Tibial nerve (tissue), 4 donors: ENCODE measurements at regions not wholly inside any gene's neighbourhood (a gene's known extent, or its start where the extent isn't known, plus 50 kb on each side); places are given as distances from the start of the nearest gene placed in this dataset.

ENCODE experiments used
- DNase-seq, 2 donors: peaks; one replicate each; pipeline ENCODE4 v3.0.0-alpha.2; 2019; ENCODE audit warnings: low spot score in 2 of 2
- H3K27ac ChIP-seq, 4 donors: fragments of 200-600 bp; sonication (generic) in 3 of 4; one replicate each; pipeline ENCODE4 v1.5.1; 2017 to 2019; ENCODE audit warnings: mild to moderate bottlenecking in 1 of 4
- H3K27me3 ChIP-seq, 2 donors: fragments of 200-600 bp; sonication (generic) in 1 of 2; one replicate each; pipeline versions ENCODE4 v1.5.1 to v1.6.0; 2017 to 2019
- H3K36me3 ChIP-seq, 3 donors: fragments of 200-600 bp; sonication (generic); one replicate each; pipeline ENCODE4 v1.5.1; 2018 to 2019
- H3K4me1 ChIP-seq, 4 donors: fragments of 200-600 bp; sonication (generic) in 3 of 4; one replicate each; pipeline ENCODE4 v1.5.1; 2017 to 2019
- H3K4me3 ChIP-seq, 4 donors: fragments of 200-600 bp; sonication (generic) in 3 of 4; one replicate each; pipeline ENCODE4 v1.5.1; 2017 to 2019; ENCODE audit warnings: mild to moderate bottlenecking in 1 of 4, moderate library complexity in 1 of 4
- H3K9me3 ChIP-seq, 4 donors: fragments of 200-600 bp; sonication (generic) in 3 of 4; one replicate each; pipeline ENCODE4 v1.5.1; 2017 to 2019
- CTCF ChIP-seq, 5 experiments: fragments of 200-600 bp in 3 of 5; fragments of 450-650 bp in 2 of 5; sonication (generic) in 3 of 5; IDR thresholded peaks; one replicate each; pipeline ENCODE4 v1.5.1; 2016 to 2019; ENCODE audit warnings: antibody characterized with exemption in 5 of 5, mild to moderate bottlenecking in 3 of 5, moderate library complexity in 2 of 5
- EP300 ChIP-seq, 2 donors: sonication (generic); formaldehyde crosslinking; IDR thresholded peaks; one replicate each; pipeline ENCODE4 v1.6.1; 2017; ENCODE audit warnings: antibody characterized with exemption in 2 of 2, mild to moderate bottlenecking in 1 of 2
- POLR2A ChIP-seq, 2 donors: fragments of 450-650 bp; IDR thresholded peaks; one replicate each; pipeline ENCODE4 v1.6.1; 2017; ENCODE audit warnings: antibody characterized with exemption in 2 of 2, mild to moderate bottlenecking in 2 of 2, moderate library complexity in 2 of 2
- WGBS, 2 donors: methylation state at CpG; one replicate each; pipeline ENCODE4 v1.1.5; 2018; 5-methylcytosine and 5-hydroxymethylcytosine counted together

- no peaks in the 10 kb centered on the region for H3K4me1 ChIP-seq
- H3K27me3 ChIP-seq = no peaks in the 10 kb centered on the region
- DNase-seq = no peak
- TF ChIP-seq EP300 (IDR thresholded peaks at IDR 0.05) (no peak), POLR2A (IDR thresholded peaks at IDR 0.05) (no peak), CTCF (IDR thresholded peaks at IDR 0.05) (no peak)
- no peaks in the 10 kb centered on the region for H3K9me3 ChIP-seq
- H3K36me3 ChIP-seq = no peaks in the 10 kb centered on the region
- WGBS, 2 donors = 74 to 80% methylated on average over 3 of the region's 3 CpGs
- no peak overlapping the region for H3K4me3 ChIP-seq
- H3K27ac ChIP-seq = no peak overlapping the region
Observed at GRCh38 chr5:103896593-103896992, 334.0 kb upstream of the NUDT12 start.

GRCh38 chr5:103895738-103896137 is 333.1 kb upstream of the NUDT12 start:
- DNase-seq = no peak
- Histone ChIP-seq H3K4me1 (no peaks in the 10 kb centered on the region), H3K27ac (no peak overlapping the region)

GRCh38 chr5:103894882-103895281 is 332.3 kb upstream of the NUDT12 start:
- Histone ChIP-seq H3K4me3 (no peak overlapping the region), H3K4me1 (no peaks in the 10 kb centered on the region), H3K27ac (no peak overlapping the region), H3K36me3 (no peaks in the 10 kb centered on the region), H3K27me3 (no peaks in the 10 kb centered on the region), H3K9me3 (no peaks in the 10 kb centered on the region)
- TF ChIP-seq CTCF (IDR thresholded peaks at IDR 0.05) = no peak
- TF ChIP-seq POLR2A (IDR thresholded peaks at IDR 0.05) = no peak
- no peak for TF ChIP-seq EP300 (IDR thresholded peaks at IDR 0.05)
- DNase-seq = no peak

More at GRCh38 chr5:103895738-103896137, 333.1 kb upstream of the NUDT12 start:
- H3K27me3 ChIP-seq = no peaks in the 10 kb centered on the region
- TF ChIP-seq CTCF (IDR thresholded peaks at IDR 0.05) (no peak), EP300 (IDR thresholded peaks at IDR 0.05) (no peak), POLR2A (IDR thresholded peaks at IDR 0.05) (no peak)
- 89 to 91% methylated on average over 2 of the region's 2 CpGs for WGBS, 2 donors
- no peaks in the 10 kb centered on the region for H3K36me3 ChIP-seq
- no peak overlapping the region for H3K4me3 ChIP-seq
- H3K9me3 ChIP-seq = no peaks in the 10 kb centered on the region

GRCh38 chr5:103891151-103891550 is 328.6 kb upstream of the NUDT12 start:
- Histone ChIP-seq H3K4me3 (no peak overlapping the region), H3K4me1 (no peaks in the 10 kb centered on the region), H3K27ac (no peak overlapping the region), H3K36me3 (no peaks in the 10 kb centered on the region), H3K9me3 (no peaks in the 10 kb centered on the region), H3K27me3 (no peaks in the 10 kb centered on the region)
- TF ChIP-seq CTCF (IDR thresholded peaks at IDR 0.05) = no peak
- TF ChIP-seq EP300 (IDR thresholded peaks at IDR 0.05) = no peak
- TF ChIP-seq POLR2A (IDR thresholded peaks at IDR 0.05) = no peak
- 17 to 22% methylated on average over 2 of the region's 2 CpGs for WGBS, 2 donors
- no peak for DNase-seq

- Histone ChIP-seq H3K27ac (no peak overlapping the region), H3K27me3 (no peaks in the 10 kb centered on the region), H3K9me3 (no peaks in the 10 kb centered on the region), H3K4me1 (no peaks in the 10 kb centered on the region), H3K36me3 (no peaks in the 10 kb centered on the region), H3K4me3 (no peak overlapping the region)
- DNase-seq = no peak
- TF ChIP-seq CTCF (IDR thresholded peaks at IDR 0.05) (no peak), EP300 (IDR thresholded peaks at IDR 0.05) (no peak), POLR2A (IDR thresholded peaks at IDR 0.05) (no peak)
- WGBS, 2 donors = 69 to 84% methylated on average over 1 of the region's 1 CpG
Observed at GRCh38 chr5:103890313-103890712, 327.7 kb upstream of the NUDT12 start.
